ENCODE measurements at regions not wholly inside any gene's neighbourhood (a gene's known extent, or its start where the extent isn't known, plus 50 kb on each side); places are given as distances from the start of the nearest gene placed in this dataset.

DNA sequence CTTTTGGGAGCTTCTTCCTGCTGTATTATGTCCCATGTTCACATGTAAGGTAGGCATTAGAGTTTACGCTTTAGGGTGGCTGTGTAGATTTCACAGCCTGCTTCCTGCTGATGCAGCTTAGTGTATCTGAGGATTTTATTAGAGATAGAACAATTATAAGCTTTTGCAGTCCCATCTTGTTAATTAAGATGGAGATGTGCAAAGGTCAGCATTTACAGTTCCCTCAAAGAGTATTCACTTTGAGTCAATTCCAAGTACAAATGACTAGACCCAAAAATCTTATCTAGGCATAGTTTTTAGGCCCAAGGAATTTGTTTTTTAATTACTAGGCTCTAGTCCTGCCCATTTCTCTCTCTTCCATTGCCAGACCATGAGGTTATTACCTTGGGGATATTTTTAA lies 239.9 kb upstream of the PHF14 start:
- Histone ChIP-seq H3K4me2 (ENCODE audit: low read depth, low read length, poor library complexity, severe bottlenecking) (no peak overlapping the region), H4K20me1 (ENCODE audit: low read depth, low read length) (no peaks in the 10 kb centered on the region), H3K36me3 (ENCODE audit: low read length) (no peaks in the 10 kb centered on the region), H3K79me2 (ENCODE audit: insufficient read depth, low read length) (no peaks in the 10 kb centered on the region), H2AFZ (ENCODE audit: low read depth, low read length, severe bottlenecking) (no peak overlapping the region), H3K9ac (ENCODE audit: low read length) (no peak overlapping the region), H3F3A (ENCODE audit: insufficient read depth) (no peaks in the 10 kb centered on the region), H3K9me2 (replicated peaks; ENCODE audit: insufficient read depth, low read length) (no peaks in the 10 kb centered on the region), H3K27me3 (ENCODE audit: low read length) (no peaks in the 10 kb centered on the region; the same call in 1 of the 2 replicates), H3K27ac (ENCODE audit: low read depth, low read length) (no peak overlapping the region), H3K9me3 (ENCODE audit: insufficient read depth, low read length) (no peaks in the 10 kb centered on the region), H3K4me3 (ENCODE audit: insufficient read depth, low read length, poor library complexity, severe bottlenecking) (no peak overlapping the region)
- TF ChIP-seq EZH2phosphoT487 (conservative IDR thresholded peaks at IDR 0.05; ENCODE audit: low read length): no peak
- TF ChIP-seq, protein P1, sequence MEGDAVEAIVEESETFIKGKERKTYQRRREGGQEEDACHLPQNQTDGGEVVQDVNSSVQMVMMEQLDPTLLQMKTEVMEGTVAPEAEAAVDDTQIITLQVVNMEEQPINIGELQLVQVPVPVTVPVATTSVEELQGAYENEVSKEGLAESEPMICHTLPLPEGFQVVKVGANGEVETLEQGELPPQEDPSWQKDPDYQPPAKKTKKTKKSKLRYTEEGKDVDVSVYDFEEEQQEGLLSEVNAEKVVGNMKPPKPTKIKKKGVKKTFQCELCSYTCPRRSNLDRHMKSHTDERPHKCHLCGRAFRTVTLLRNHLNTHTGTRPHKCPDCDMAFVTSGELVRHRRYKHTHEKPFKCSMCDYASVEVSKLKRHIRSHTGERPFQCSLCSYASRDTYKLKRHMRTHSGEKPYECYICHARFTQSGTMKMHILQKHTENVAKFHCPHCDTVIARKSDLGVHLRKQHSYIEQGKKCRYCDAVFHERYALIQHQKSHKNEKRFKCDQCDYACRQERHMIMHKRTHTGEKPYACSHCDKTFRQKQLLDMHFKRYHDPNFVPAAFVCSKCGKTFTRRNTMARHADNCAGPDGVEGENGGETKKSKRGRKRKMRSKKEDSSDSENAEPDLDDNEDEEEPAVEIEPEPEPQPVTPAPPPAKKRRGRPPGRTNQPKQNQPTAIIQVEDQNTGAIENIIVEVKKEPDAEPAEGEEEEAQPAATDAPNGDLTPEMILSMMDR (IDR thresholded peaks at IDR 0.05; ENCODE audit: insufficient read depth, low read length, poor library complexity, severe bottlenecking): no peak

DNA sequence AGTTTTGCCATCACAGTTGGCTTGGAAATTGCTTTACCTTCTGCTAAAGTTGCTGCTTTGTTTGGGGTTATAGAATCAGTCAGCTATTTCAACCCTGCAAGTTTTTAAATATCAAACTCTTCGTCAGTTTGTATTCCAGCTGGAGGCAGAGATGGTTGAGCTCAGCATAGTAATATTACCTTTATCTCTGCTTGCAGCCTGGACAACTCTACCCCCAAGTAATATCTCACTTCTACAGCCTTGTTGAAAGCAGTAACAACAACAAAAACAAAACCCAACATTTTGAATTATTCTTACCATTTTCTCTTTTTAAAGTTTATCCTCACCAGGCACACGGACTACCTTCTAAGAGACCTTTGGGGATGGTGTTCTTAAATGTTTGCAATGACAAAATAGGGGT lies 239.1 kb upstream of the PHF14 start:
- Histone ChIP-seq H3K9ac (ENCODE audit: low read length) (no peak overlapping the region), H3K36me3 (ENCODE audit: low read length) (no peaks in the 10 kb centered on the region), H3K27me3 (ENCODE audit: low read length) (no peaks in the 10 kb centered on the region; the same call in 1 of the 2 replicates), H3K4me3 (ENCODE audit: insufficient read depth, low read length, poor library complexity, severe bottlenecking) (no peak overlapping the region), H3K4me2 (ENCODE audit: low read depth, low read length, poor library complexity, severe bottlenecking) (no peak overlapping the region), H2AFZ (ENCODE audit: low read depth, low read length, severe bottlenecking) (no peak overlapping the region), H3K79me2 (ENCODE audit: insufficient read depth, low read length) (no peaks in the 10 kb centered on the region), H3K9me3 (ENCODE audit: insufficient read depth, low read length) (no peaks in the 10 kb centered on the region), H3K9me2 (replicated peaks; ENCODE audit: insufficient read depth, low read length) (no peaks in the 10 kb centered on the region), H4K20me1 (ENCODE audit: low read depth, low read length) (no peaks in the 10 kb centered on the region), H3F3A (ENCODE audit: insufficient read depth) (no peaks in the 10 kb centered on the region), H3K27ac (ENCODE audit: low read depth, low read length) (no peak overlapping the region)
- TF ChIP-seq EZH2phosphoT487 (conservative IDR thresholded peaks at IDR 0.05; ENCODE audit: low read length): no peak
- TF ChIP-seq, protein P1 (IDR thresholded peaks at IDR 0.05; ENCODE audit: insufficient read depth, low read length, poor library complexity, severe bottlenecking): no peak

DNA sequence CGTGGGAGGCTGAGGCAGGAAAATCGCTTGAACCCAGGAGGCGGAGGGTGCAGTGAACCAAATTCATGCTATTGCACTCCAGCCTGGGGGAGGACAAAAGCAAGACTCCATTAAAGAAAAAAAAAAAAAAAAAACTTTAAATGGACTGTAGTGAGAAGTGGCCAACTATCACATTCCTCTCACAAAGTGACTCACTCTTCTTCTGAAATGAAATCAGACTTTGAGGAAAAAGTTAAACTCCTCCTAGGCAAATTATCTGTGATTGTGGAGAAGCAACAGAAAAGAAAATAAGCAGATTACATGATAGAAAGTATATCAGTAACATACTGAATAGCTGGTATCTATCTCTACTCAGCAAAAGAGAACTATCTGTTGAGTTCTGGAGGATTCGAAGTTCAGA lies 234.3 kb upstream of the PHF14 start:
- no peak overlapping the region for H3K9ac ChIP-seq (ENCODE audit: low read length)
- H3K9me2 ChIP-seq (replicated peaks; ENCODE audit: insufficient read depth, low read length): no peaks in the 10 kb centered on the region
- no peaks in the 10 kb centered on the region; the same call in 1 of the 2 replicates for H3K27me3 ChIP-seq (ENCODE audit: low read length)
- no peaks in the 10 kb centered on the region for H3F3A ChIP-seq (ENCODE audit: insufficient read depth)
- H3K27ac ChIP-seq (ENCODE audit: low read depth, low read length): no peak overlapping the region
- TF ChIP-seq, protein P1 (IDR thresholded peaks at IDR 0.05; ENCODE audit: insufficient read depth, low read length, poor library complexity, severe bottlenecking): no peak
- no peak for TF ChIP-seq EZH2phosphoT487 (conservative IDR thresholded peaks at IDR 0.05; ENCODE audit: low read length)
- no peak overlapping the region for H3K4me2 ChIP-seq (ENCODE audit: low read depth, low read length, poor library complexity, severe bottlenecking)
- H3K4me3 ChIP-seq (ENCODE audit: insufficient read depth, low read length, poor library complexity, severe bottlenecking): no peak overlapping the region
- H2AFZ ChIP-seq (ENCODE audit: low read depth, low read length, severe bottlenecking): no peak overlapping the region
- H3K9me3 ChIP-seq (ENCODE audit: insufficient read depth, low read length): no peaks in the 10 kb centered on the region
- no peaks in the 10 kb centered on the region for H3K79me2 ChIP-seq (ENCODE audit: insufficient read depth, low read length)
- H4K20me1 ChIP-seq (ENCODE audit: low read depth, low read length): no peaks in the 10 kb centered on the region
- H3K36me3 ChIP-seq (ENCODE audit: low read length): no peaks in the 10 kb centered on the region
